ENCODE measurements at regions not wholly inside any gene's neighbourhood (a gene's known extent, or its start where the extent isn't known, plus 50 kb on each side); places are given as distances from the start of the nearest gene placed in this dataset.
"Not testable (repeated sequence)": the region's sequence is repeated elsewhere in the genome, so short reads cannot be mapped to it uniquely, and the experiment has no call there.

GRCh38 chr3:105103139-105103538 lies 263.6 kb upstream of the ALCAM start:
- H3K4me1 Mint-ChIP-seq (ENCODE audit: low read depth) = no peaks in the 10 kb centered on the region
- no peaks in the 10 kb centered on the region for H3K9me3 Mint-ChIP-seq
- H3K27me3 Mint-ChIP-seq = no peaks in the 10 kb centered on the region
- no peak overlapping the region for H3K4me3 Mint-ChIP-seq
- no peak overlapping the region for H3K27ac Mint-ChIP-seq
- no peaks in the 10 kb centered on the region for H3K36me3 Mint-ChIP-seq (ENCODE audit: low read depth)

DNA sequence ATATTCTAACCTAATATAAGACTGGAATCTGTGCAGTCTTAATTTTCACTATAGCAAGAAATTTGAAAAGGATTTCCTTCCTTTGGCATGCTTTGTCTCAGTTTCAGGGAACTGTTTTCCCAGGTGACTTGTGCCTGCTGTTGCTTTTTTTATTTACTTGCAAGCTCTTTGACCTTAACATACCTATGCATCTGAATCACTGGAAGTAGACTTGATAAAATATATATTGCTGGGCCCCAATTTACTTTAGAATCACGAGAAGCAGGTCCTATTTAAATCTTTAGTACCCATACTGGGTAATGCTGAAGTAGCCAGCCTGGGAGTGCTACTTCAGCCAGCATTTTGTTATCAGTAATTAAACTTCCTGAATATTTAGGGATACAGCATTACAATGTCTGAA lies 257.9 kb upstream of the ALCAM start:
- H3K4me1 Mint-ChIP-seq (ENCODE audit: low read depth) = no peaks in the 10 kb centered on the region
- H3K4me3 Mint-ChIP-seq = no peak overlapping the region
- H3K9me3 Mint-ChIP-seq = peaks cover 10% of the 10 kb centered on the region
- no peaks in the 10 kb centered on the region for H3K27me3 Mint-ChIP-seq
- H3K36me3 Mint-ChIP-seq (ENCODE audit: low read depth) = no peaks in the 10 kb centered on the region
- H3K27ac Mint-ChIP-seq = no peak overlapping the region

GRCh38 chr3:105118905-105119304 lies 247.8 kb upstream of the ALCAM start:
- Mint-ChIP-seq H3K36me3 (ENCODE audit: low read depth) (no peaks in the 10 kb centered on the region), H3K9me3 (peaks cover 7% of the 10 kb centered on the region), H3K27ac (no peak overlapping the region), H3K4me3 (no peak overlapping the region), H3K27me3 (no peaks in the 10 kb centered on the region), H3K4me1 (ENCODE audit: low read depth) (no peaks in the 10 kb centered on the region)

DNA sequence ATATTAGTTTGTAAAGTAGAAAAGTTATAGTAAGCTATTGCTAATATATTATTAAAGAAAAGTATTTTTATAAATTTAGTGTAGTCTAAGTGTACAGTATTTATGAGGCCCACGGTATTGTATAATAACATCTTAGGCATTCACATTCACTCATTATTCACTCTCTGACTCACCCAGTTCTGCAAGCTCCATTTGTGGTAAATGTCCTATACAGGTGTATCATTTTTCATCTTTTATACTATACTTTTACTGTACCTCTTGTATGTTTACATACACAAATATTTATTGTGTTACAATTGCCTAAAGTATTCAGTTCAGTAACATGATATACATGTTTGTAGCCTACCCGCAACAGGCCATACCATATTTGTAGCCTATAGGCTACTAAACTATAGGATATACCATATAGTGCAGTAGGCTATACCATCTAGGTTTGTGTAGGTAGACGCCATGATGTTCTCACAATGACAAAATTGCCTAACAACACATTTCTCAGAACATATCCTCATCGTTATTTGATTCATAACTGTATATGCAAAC lies 246.8 kb upstream of the ALCAM start:
- Mint-ChIP-seq H3K27ac (no peak overlapping the region), H3K9me3 (peaks cover 7% of the 10 kb centered on the region), H3K4me1 (ENCODE audit: low read depth) (no peaks in the 10 kb centered on the region), H3K36me3 (ENCODE audit: low read depth) (no peaks in the 10 kb centered on the region), H3K27me3 (peaks cover 2% of the 10 kb centered on the region), H3K4me3 (no peak overlapping the region)

- no peak overlapping the region for H3K27ac Mint-ChIP-seq
- no peaks in the 10 kb centered on the region for H3K4me1 Mint-ChIP-seq (ENCODE audit: low read depth)
- peaks cover 21% of the 10 kb centered on the region for H3K9me3 Mint-ChIP-seq
- no peaks in the 10 kb centered on the region for H3K27me3 Mint-ChIP-seq
- no peak overlapping the region for H3K4me3 Mint-ChIP-seq
- no peaks in the 10 kb centered on the region for H3K36me3 Mint-ChIP-seq (ENCODE audit: low read depth)
These were observed 235.8 kb upstream of the ALCAM start for GRCh38 chr3:105130911-105131310.

DNA sequence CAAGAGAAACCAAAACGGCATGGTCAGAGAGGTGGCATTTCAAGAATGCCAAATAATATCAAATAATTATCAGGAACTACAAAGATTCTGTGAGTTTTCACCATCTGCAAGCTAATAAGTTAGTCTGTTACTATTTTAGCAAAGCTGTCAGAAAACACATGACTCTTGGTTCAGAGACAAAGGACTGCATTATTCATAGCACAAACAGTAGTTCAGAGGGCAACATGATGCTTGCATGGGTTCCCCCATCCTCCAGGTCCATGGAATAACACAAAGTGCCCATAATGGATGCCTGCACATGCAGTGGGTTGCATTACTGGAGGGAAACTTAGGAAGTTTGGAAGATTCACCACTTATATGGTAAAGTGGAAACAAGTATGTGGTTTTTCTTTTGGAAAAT lies 228.8 kb upstream of the ALCAM start:
- Mint-ChIP-seq H3K27ac (no peak overlapping the region), H3K4me1 (ENCODE audit: low read depth) (no peaks in the 10 kb centered on the region), H3K4me3 (no peak overlapping the region), H3K27me3 (no peaks in the 10 kb centered on the region), H3K9me3 (no peaks in the 10 kb centered on the region), H3K36me3 (ENCODE audit: low read depth) (no peaks in the 10 kb centered on the region)

GRCh38 chr3:105139881-105140560 lies 226.7 kb upstream of the ALCAM start:
- H3K27ac Mint-ChIP-seq = no peak overlapping the region
- no peaks in the 10 kb centered on the region for H3K27me3 Mint-ChIP-seq
- no peaks in the 10 kb centered on the region for H3K9me3 Mint-ChIP-seq
- H3K4me1 Mint-ChIP-seq (ENCODE audit: low read depth) = no peaks in the 10 kb centered on the region
- H3K36me3 Mint-ChIP-seq (ENCODE audit: low read depth) = no peaks in the 10 kb centered on the region
- H3K4me3 Mint-ChIP-seq = no peak overlapping the region

DNA sequence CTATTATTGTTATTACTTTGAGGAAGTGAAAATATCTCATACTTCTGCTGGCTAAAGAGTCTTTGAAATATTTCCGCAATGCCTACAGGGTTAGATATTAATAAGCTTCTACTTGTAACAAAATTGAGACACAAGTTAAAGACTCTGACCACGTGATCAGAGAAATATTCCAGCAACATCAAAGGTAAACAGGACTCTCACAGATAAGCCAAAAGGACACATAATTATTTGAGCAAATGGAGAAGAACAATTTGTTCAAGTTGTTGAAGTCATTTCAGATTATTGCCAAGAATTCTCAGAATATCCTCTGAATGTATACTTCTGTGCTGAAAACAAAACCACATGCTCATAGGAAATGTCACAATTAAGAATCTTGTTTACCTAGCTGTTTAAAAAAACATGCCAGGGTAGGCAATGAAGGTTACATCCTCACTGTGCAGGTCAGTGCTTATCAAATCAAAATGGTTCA lies 225.8 kb upstream of the ALCAM start:
- Mint-ChIP-seq H3K36me3 (ENCODE audit: low read depth) (no peaks in the 10 kb centered on the region), H3K4me3 (no peak overlapping the region), H3K9me3 (no peaks in the 10 kb centered on the region), H3K27ac (no peak overlapping the region), H3K4me1 (ENCODE audit: low read depth) (no peaks in the 10 kb centered on the region), H3K27me3 (no peaks in the 10 kb centered on the region)

DNA sequence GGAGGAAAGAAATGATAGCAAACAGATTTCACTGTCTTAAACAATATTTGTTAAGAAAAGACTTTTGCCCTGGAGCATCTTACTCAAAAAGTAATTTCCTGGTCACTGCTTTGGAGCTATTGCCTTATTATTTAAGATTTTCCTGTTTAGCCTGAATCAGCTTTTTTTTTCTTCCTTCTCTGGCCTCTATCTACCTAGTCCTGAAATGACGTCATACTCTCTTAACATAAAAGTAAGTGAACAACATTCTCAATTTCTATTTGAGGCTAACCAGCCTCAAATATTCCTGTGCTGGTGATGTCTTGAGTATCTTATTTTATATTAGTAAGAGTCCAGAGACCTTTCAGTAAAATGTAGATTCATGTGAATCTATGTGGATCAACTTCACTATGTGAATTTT lies 221.9 kb upstream of the ALCAM start:
- H3K4me3 Mint-ChIP-seq = no peak overlapping the region
- no peaks in the 10 kb centered on the region for H3K9me3 Mint-ChIP-seq
- peaks cover 5% of the 10 kb centered on the region for H3K27me3 Mint-ChIP-seq
- H3K27ac Mint-ChIP-seq = no peak overlapping the region
- no peaks in the 10 kb centered on the region for H3K36me3 Mint-ChIP-seq (ENCODE audit: low read depth)
- no peaks in the 10 kb centered on the region for H3K4me1 Mint-ChIP-seq (ENCODE audit: low read depth)

DNA sequence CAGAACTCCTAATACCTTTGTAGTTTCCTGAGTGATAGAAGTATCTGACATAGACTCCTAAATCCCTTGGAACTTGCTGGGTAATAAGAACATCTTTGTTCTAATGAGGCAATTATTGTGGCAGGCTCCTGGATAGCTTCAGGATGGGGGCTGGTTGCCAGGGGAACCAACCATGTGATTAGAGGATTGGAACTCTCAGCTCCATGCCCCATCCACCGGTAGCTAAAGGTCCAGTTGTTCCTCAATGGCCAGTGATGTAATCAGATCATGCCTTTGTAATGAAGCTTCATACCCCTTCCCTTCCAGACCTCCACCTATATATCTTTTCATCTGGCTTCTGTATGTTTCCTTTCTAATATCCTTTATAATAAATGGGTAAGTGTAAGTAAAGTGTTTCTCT lies 221.2 kb upstream of the ALCAM start:
- Mint-ChIP-seq H3K36me3 (ENCODE audit: low read depth) (no peaks in the 10 kb centered on the region), H3K4me1 (ENCODE audit: low read depth) (no peaks in the 10 kb centered on the region), H3K9me3 (no peaks in the 10 kb centered on the region), H3K27ac (no peak overlapping the region), H3K27me3 (peaks cover 5% of the 10 kb centered on the region), H3K4me3 (no peak overlapping the region)

GRCh38 chr3:105149197-105149596 lies 217.5 kb upstream of the ALCAM start:
- H3K4me1 Mint-ChIP-seq (ENCODE audit: low read depth); H3K36me3 Mint-ChIP-seq (ENCODE audit: low read depth); H3K27me3 Mint-ChIP-seq; H3K9me3 Mint-ChIP-seq; H3K27ac Mint-ChIP-seq; H3K4me3 Mint-ChIP-seq: not testable (repeated sequence)

GRCh38 chr3:105152987-105153386 lies 213.7 kb upstream of the ALCAM start:
- Mint-ChIP-seq H3K4me3 (no peak overlapping the region), H3K4me1 (ENCODE audit: low read depth) (no peaks in the 10 kb centered on the region), H3K9me3 (no peaks in the 10 kb centered on the region), H3K27ac (no peak overlapping the region), H3K27me3 (no peaks in the 10 kb centered on the region), H3K36me3 (ENCODE audit: low read depth) (no peaks in the 10 kb centered on the region)

DNA sequence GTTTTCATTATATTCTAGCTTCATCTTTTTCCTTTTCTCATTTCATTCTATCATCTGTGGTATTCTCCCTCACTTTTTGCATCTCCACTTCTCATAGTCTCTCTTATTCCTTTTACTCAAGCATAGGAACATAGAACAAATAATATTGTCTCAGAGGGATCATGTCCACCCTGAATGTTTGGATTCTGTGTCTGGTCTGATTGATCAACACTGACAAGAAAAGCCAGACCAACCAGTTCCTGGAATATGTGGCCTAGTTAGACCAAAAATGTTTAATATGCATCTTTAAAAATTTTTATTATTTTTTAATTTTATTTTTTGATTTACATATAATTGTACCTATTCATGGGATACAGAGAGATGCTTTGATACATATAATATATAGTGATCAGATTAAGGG lies 212.0 kb upstream of the ALCAM start:
- no peak overlapping the region for H3K4me3 Mint-ChIP-seq
- no peak overlapping the region for H3K27ac Mint-ChIP-seq

GRCh38 chr3:105157067-105157765 lies 209.5 kb upstream of the ALCAM start:
- H3K9me3 Mint-ChIP-seq = no peaks in the 10 kb centered on the region
- H3K27me3 Mint-ChIP-seq = peaks cover 5% of the 10 kb centered on the region
- H3K4me3 Mint-ChIP-seq = no peak overlapping the region
- H3K36me3 Mint-ChIP-seq (ENCODE audit: low read depth) = no peaks in the 10 kb centered on the region
- H3K4me1 Mint-ChIP-seq (ENCODE audit: low read depth) = no peaks in the 10 kb centered on the region
- no peak overlapping the region for H3K27ac Mint-ChIP-seq

More for the DNA sequence above, 212.0 kb upstream of the ALCAM start:
- no peaks in the 10 kb centered on the region for H3K27me3 Mint-ChIP-seq
- H3K9me3 Mint-ChIP-seq = no peaks in the 10 kb centered on the region
- no peaks in the 10 kb centered on the region for H3K4me1 Mint-ChIP-seq (ENCODE audit: low read depth)
- no peaks in the 10 kb centered on the region for H3K36me3 Mint-ChIP-seq (ENCODE audit: low read depth)

- Mint-ChIP-seq H3K9me3 (no peaks in the 10 kb centered on the region), H3K4me1 (ENCODE audit: low read depth) (no peaks in the 10 kb centered on the region), H3K4me3 (no peak overlapping the region), H3K27ac (no peak overlapping the region), H3K36me3 (ENCODE audit: low read depth) (no peaks in the 10 kb centered on the region), H3K27me3 (peaks cover 5% of the 10 kb centered on the region)
These were observed 209.0 kb upstream of the ALCAM start for GRCh38 chr3:105157766-105158085.

GRCh38 chr3:105158286-105158685 lies 208.4 kb upstream of the ALCAM start:
- H3K4me3 Mint-ChIP-seq = no peak overlapping the region
- no peaks in the 10 kb centered on the region for H3K4me1 Mint-ChIP-seq (ENCODE audit: low read depth)
- no peaks in the 10 kb centered on the region for H3K9me3 Mint-ChIP-seq

More at GRCh38 chr3:105158286-105158685, 208.4 kb upstream of the ALCAM start:
- Mint-ChIP-seq H3K27ac (no peak overlapping the region), H3K36me3 (ENCODE audit: low read depth) (no peaks in the 10 kb centered on the region), H3K27me3 (peaks cover 5% of the 10 kb centered on the region)

Data from stimulated activated naive CD8-positive, alpha-beta T cell treated with anti-CD3 and anti-CD28 coated beads, Interleukin-15, Interleukin-2, amounts not matched to agents 100 ng/mL and 50 ng/mL, for 24 hours (primary cell).